ENCODE measurements at regions not wholly inside any gene's neighbourhood (a gene's known extent, or its start where the extent isn't known, plus 50 kb on each side); places are given as distances from the start of the nearest gene placed in this dataset.

- TF ChIP-seq CTCF (IDR thresholded peaks at IDR 0.05) = no peak
- no peak for TF ChIP-seq ZFX (IDR thresholded peaks at IDR 0.05; ENCODE audit: borderline replicate concordance)
These were observed 436.1 kb downstream of the TMEM121 start for GRCh38 chr14:105962532-105962931.

Data from 22Rv1 (cell line).